ENCODE measurements at regions not wholly inside any gene's neighbourhood (a gene's known extent, or its start where the extent isn't known, plus 50 kb on each side); places are given as distances from the start of the nearest gene placed in this dataset.

GRCh38 chr16:6969594-6969993 lies 363.1 kb upstream of the RBFOX1 start:
- no peak for TF ChIP-seq POLR2A (IDR thresholded peaks at IDR 0.05)
- no peak for TF ChIP-seq CTCF (IDR thresholded peaks at IDR 0.05)
- no peak for TF ChIP-seq POLR2AphosphoS5 (IDR thresholded peaks at IDR 0.05)

Measured in breast epithelium (tissue), 3 donors.